ENCODE measurements at regions not wholly inside any gene's neighbourhood (a gene's known extent, or its start where the extent isn't known, plus 50 kb on each side); places are given as distances from the start of the nearest gene placed in this dataset.

- Histone ChIP-seq H3K79me2 (ENCODE audit: insufficient read depth) (no peaks in the 10 kb centered on the region), H3F3A (ENCODE audit: insufficient read depth) (no peaks in the 10 kb centered on the region), H3K27me3 (replicated peaks; ENCODE audit: insufficient read depth) (no peaks in the 10 kb centered on the region), H3K9ac (no peak overlapping the region), H2AFZ (peak overlapping the region; percentile 13; the same call in 1 of the 2 replicates), H3K36me3 (ENCODE audit: low read depth) (no peaks in the 10 kb centered on the region), H3K4me3 (0 out of 2 replicates have a peak overlapping the region, but pooled peaks have one; percentile 3), H3K27ac (no peak overlapping the region), H4K20me1 (ENCODE audit: insufficient read depth) (no peaks in the 10 kb centered on the region), H3K4me1 (ENCODE audit: insufficient read depth) (no peaks in the 10 kb centered on the region), H3K9me2 (ENCODE audit: insufficient read depth) (no peaks in the 10 kb centered on the region), H3K9me3 (ENCODE audit: low read depth) (no peaks in the 10 kb centered on the region), H3K4me2 (ENCODE audit: unreplicated experiment) (peak overlapping the region; percentile 23)
- in situ Hi-C loops (cut with MboI) = no loop called here
- no peak for TF ChIP-seq EZH2 (IDR thresholded peaks at IDR 0.05; ENCODE audit: insufficient read depth, poor library complexity, severe bottlenecking)
- no peak for TF ChIP-seq EZH2phosphoT487 (IDR thresholded peaks at IDR 0.05; ENCODE audit: insufficient read depth, low read depth)
- DNase-seq = peak; percentile 5
- WGBS, 2 experiments (ENCODE audit: low coverage in 1 of 2, low lambda C conversion rate in 2 of 2, missing lambda C conversion rate in 2 of 2) = 2 to 3% methylated on average over 3 of the region's 3 CpGs
Observed at GRCh38 chr2:122682356-122682755, 926.9 kb downstream of the TSN start.

GRCh38 chr2:122683018-122683417, 927.6 kb downstream of the TSN start:
- no peak for TF ChIP-seq EZH2 (IDR thresholded peaks at IDR 0.05; ENCODE audit: insufficient read depth, poor library complexity, severe bottlenecking)
- Histone ChIP-seq H3K4me2 (ENCODE audit: unreplicated experiment) (no peak overlapping the region), H3F3A (ENCODE audit: insufficient read depth) (no peaks in the 10 kb centered on the region), H3K36me3 (ENCODE audit: low read depth) (no peaks in the 10 kb centered on the region), H3K27ac (no peak overlapping the region), H3K9ac (no peak overlapping the region), H3K9me2 (ENCODE audit: insufficient read depth) (no peaks in the 10 kb centered on the region), H3K9me3 (ENCODE audit: low read depth) (no peaks in the 10 kb centered on the region), H3K27me3 (replicated peaks; ENCODE audit: insufficient read depth) (no peaks in the 10 kb centered on the region), H3K79me2 (ENCODE audit: insufficient read depth) (no peaks in the 10 kb centered on the region), H3K4me1 (ENCODE audit: insufficient read depth) (no peaks in the 10 kb centered on the region), H4K20me1 (ENCODE audit: insufficient read depth) (no peaks in the 10 kb centered on the region), H3K4me3 (no peak overlapping the region), H2AFZ (no peak overlapping the region)
- no peak for DNase-seq
- in situ Hi-C loops (cut with MboI) = no loop called here
- 25 to 40% methylated on average over 1 of the region's 1 CpG for WGBS, 2 experiments (ENCODE audit: low coverage in 1 of 2, low lambda C conversion rate in 2 of 2, missing lambda C conversion rate in 2 of 2)

- no peak overlapping the region for H3K27ac ChIP-seq
- in situ Hi-C loops (cut with MboI) = no loop called here
- no peaks in the 10 kb centered on the region for H3F3A ChIP-seq (ENCODE audit: insufficient read depth)
- no peak for TF ChIP-seq EZH2 (IDR thresholded peaks at IDR 0.05; ENCODE audit: insufficient read depth, poor library complexity, severe bottlenecking)
- no peak for TF ChIP-seq EZH2phosphoT487 (IDR thresholded peaks at IDR 0.05; ENCODE audit: insufficient read depth, low read depth)
- H3K4me3 ChIP-seq = no peak overlapping the region
- DNase-seq = no peak
- WGBS, 2 experiments (ENCODE audit: low coverage in 1 of 2, low lambda C conversion rate in 2 of 2, missing lambda C conversion rate in 2 of 2) = 24 to 38% methylated on average over 4 of the region's 4 CpGs
- H3K27me3 ChIP-seq (replicated peaks; ENCODE audit: insufficient read depth) = no peaks in the 10 kb centered on the region
- H3K79me2 ChIP-seq (ENCODE audit: insufficient read depth) = no peaks in the 10 kb centered on the region
- H3K9ac ChIP-seq = no peak overlapping the region
- H3K9me2 ChIP-seq (ENCODE audit: insufficient read depth) = no peaks in the 10 kb centered on the region
- no peak overlapping the region for H3K4me2 ChIP-seq (ENCODE audit: unreplicated experiment)
- no peak overlapping the region for H2AFZ ChIP-seq
- H3K36me3 ChIP-seq (ENCODE audit: low read depth) = no peaks in the 10 kb centered on the region
- no peaks in the 10 kb centered on the region for H3K9me3 ChIP-seq (ENCODE audit: low read depth)
- no peaks in the 10 kb centered on the region for H3K4me1 ChIP-seq (ENCODE audit: insufficient read depth)
- H4K20me1 ChIP-seq (ENCODE audit: insufficient read depth) = no peaks in the 10 kb centered on the region
Observed at GRCh38 chr2:122692400-122693083, 937.1 kb downstream of the TSN start.

- Histone ChIP-seq H3K9me3 (ENCODE audit: low read depth) (no peaks in the 10 kb centered on the region), H3K79me2 (ENCODE audit: insufficient read depth) (no peaks in the 10 kb centered on the region), H3K4me1 (ENCODE audit: insufficient read depth) (no peaks in the 10 kb centered on the region), H4K20me1 (ENCODE audit: insufficient read depth) (no peaks in the 10 kb centered on the region), H3K9ac (no peak overlapping the region), H3K4me2 (ENCODE audit: unreplicated experiment) (no peak overlapping the region), H3K4me3 (no peak overlapping the region), H2AFZ (no peak overlapping the region), H3K36me3 (ENCODE audit: low read depth) (no peaks in the 10 kb centered on the region), H3F3A (ENCODE audit: insufficient read depth) (no peaks in the 10 kb centered on the region), H3K27me3 (replicated peaks; ENCODE audit: insufficient read depth) (no peaks in the 10 kb centered on the region), H3K27ac (no peak overlapping the region), H3K9me2 (ENCODE audit: insufficient read depth) (no peaks in the 10 kb centered on the region)
- no peak for TF ChIP-seq EZH2phosphoT487 (IDR thresholded peaks at IDR 0.05; ENCODE audit: insufficient read depth, low read depth)
- TF ChIP-seq EZH2 (IDR thresholded peaks at IDR 0.05; ENCODE audit: insufficient read depth, poor library complexity, severe bottlenecking) = no peak
- no peak for DNase-seq
- in situ Hi-C loops (cut with MboI) = no loop called here
- 42 to 50% methylated on average over 1 of the region's 1 CpG for WGBS, 2 experiments (ENCODE audit: low coverage in 1 of 2, low lambda C conversion rate in 2 of 2, missing lambda C conversion rate in 2 of 2)
Observed at GRCh38 chr2:122697415-122697814, 942.0 kb downstream of the TSN start.
